GM12875 (cell line): ENCODE measurements at regions not wholly inside any gene's neighbourhood (a gene's known extent, or its start where the extent isn't known, plus 50 kb on each side); places are given as distances from the start of the nearest gene placed in this dataset.
"Not testable (repeated sequence)": the region's sequence is repeated elsewhere in the genome, so short reads cannot be mapped to it uniquely, and the experiment has no call there.

Source experiments
- H3K4me3 ChIP-seq: one replicate; pipeline ENCODE4 v1.5.1; 2011; ENCODE audit warnings: low read depth, low read length, control low read depth
- TF ChIP-seq, protein P1 (sequence below): IDR thresholded peaks from 2 replicates; pipeline ENCODE4 v1.5.1; 2011; ENCODE audit warnings: low read depth, mild to moderate bottlenecking, control low read depth, inconsistent platforms, low read length, moderate library complexity, borderline replicate concordance; ENCODE audit not compliant: insufficient read depth

DNA sequence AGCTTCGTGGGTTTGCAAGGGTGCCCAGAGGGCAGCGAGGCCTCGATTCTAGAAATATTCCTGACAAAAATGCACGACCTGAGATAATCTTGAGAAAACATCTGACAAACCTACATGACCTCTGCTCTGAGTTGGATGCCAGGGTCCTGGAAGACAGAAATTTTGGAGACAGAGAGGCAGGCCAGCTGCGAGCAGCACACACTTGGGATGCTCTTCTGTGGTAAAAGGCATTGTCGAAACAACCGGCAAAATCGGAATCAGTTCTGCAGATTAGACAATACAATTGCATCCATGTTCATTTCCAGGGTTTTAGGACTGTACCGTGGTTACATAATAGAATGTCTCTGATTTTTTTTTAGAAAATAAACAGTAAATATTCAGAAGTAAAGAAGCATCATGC lies 74.2 kb downstream of the GADD45G start:
- TF ChIP-seq, protein P1, sequence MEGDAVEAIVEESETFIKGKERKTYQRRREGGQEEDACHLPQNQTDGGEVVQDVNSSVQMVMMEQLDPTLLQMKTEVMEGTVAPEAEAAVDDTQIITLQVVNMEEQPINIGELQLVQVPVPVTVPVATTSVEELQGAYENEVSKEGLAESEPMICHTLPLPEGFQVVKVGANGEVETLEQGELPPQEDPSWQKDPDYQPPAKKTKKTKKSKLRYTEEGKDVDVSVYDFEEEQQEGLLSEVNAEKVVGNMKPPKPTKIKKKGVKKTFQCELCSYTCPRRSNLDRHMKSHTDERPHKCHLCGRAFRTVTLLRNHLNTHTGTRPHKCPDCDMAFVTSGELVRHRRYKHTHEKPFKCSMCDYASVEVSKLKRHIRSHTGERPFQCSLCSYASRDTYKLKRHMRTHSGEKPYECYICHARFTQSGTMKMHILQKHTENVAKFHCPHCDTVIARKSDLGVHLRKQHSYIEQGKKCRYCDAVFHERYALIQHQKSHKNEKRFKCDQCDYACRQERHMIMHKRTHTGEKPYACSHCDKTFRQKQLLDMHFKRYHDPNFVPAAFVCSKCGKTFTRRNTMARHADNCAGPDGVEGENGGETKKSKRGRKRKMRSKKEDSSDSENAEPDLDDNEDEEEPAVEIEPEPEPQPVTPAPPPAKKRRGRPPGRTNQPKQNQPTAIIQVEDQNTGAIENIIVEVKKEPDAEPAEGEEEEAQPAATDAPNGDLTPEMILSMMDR: no peak

DNA sequence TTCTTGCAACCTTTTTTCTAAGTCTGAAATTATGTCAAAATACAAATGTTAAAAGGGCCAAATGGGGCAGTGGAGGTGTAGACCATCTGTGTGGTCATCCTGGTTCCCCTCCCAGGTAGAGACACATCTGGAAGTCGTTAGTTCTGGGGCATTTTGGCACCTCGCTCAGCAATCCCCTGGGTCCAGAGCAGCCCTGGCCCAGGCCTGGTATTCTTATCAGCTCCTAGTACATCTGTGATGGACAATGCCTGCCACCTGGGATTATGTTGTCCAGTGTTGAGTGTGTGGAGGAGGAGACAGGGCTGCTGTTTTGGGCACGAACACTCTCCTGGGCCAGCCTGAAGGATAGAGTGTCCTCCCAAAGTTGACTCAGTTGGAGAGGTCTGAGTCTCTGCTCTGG lies 74.8 kb downstream of the GADD45G start:
- TF ChIP-seq, protein P1: no peak
- H3K4me3 ChIP-seq: no peak overlapping the region

More for the DNA sequence above, 74.2 kb downstream of the GADD45G start:
- H3K4me3 ChIP-seq: no peak overlapping the region

DNA sequence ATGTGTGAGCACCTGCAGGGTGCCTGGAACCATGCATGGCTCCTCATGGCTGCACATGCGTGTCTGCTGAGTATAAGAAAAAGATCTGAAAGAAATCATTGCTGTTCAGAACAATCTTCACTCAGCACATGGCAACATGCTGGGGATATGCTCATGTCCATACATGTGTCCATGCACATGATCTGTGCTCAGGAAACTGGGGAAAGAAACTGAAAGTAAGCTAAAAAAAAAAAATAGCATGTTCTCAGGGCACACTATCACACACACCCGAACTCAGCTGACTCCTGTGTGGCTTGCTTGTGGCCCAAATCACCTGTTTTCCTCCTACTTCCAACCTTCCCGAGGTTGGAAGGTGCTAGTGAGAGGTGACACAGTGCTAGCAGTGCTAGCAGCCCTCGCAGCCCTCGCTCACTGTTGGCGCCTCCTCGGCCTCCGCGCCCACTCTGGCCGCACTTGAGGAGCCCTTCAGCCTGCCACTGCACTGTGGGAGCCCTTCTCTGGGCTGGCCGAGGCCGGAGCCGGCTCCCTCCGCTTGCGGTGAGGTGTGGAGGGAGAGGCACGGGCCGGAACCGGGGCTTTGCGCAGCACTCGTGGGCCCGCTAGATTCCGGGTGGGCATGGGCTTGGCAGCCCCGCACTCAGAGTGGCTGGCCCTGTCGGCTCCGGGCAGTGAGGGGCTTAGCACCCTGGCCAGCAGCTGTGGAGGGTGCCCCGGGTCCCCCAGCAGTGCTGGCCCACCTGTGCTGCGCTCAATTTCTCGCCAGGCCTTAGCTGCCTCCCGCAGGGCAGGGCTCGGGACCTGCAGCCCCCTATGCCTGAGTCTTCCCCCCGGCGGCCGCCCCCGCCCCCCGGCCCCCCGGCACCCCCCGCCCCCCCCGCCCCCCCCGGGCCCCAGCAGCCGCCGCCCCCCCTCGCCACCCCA lies 76.0 kb downstream of the GADD45G start:
- H3K4me3 ChIP-seq: no peak overlapping the region
- TF ChIP-seq, protein P1: no peak

DNA sequence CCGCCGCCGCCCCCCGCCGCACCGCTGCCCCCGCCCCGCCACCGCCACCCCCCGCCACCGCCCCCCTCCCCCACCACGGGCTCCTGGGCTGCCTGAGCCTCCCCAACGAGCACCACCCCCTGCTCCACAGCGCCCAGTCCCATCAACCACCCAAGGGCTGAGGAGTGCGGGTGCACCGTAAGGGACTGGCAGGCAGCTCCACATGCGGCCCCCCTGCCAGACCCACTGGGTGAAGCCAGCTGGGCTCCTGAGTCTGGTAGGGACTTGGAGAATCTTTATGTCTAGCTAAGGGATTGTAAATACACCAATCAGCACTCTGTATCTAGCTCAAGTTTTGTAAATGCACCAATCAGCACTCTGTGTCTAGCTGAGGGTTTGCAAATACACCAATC lies 76.7 kb downstream of the GADD45G start:
- H3K4me3 ChIP-seq: not testable (repeated sequence)

DNA sequence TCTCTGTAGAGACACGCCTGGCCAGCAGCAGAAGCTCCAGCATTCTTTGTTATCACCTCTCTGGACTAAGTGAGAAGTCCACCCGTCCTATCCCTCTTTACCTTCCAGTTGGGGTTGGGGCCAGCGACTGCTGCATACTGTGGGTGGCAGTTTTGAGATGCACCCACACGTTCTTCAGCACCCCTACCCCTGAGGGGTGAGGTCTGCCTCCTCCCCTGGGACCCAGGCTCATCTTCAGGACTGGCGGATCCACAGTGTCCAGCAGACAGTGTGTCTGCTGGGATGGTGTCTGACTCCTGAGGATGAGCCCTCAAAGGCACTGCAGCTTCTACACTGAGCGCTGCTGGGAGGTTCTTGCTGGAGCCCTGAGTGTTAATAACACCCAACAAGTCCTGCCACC lies 78.8 kb downstream of the GADD45G start:
- TF ChIP-seq, protein P1: no peak
- H3K4me3 ChIP-seq: no peak overlapping the region

DNA sequence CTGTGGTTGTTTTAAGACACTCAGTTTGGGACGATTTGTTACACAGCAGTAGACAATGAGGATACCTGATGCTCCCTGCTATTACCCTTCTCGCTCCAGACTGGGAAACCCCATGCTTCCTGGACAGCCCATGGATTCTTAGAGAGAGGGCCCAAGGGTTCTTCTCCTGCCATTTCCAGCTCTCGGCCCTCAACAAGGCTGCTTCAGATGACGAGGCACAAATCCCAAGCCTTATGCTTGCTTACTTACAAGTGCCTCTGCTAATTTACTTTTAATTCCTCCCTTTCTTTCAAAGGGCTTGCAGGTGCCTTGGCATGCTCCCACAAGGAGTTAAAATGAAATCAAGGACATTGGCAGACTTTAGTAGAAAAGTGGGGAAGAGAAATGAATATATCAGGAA lies 79.4 kb downstream of the GADD45G start:
- TF ChIP-seq, protein P1: no peak
- H3K4me3 ChIP-seq: no peak overlapping the region

DNA sequence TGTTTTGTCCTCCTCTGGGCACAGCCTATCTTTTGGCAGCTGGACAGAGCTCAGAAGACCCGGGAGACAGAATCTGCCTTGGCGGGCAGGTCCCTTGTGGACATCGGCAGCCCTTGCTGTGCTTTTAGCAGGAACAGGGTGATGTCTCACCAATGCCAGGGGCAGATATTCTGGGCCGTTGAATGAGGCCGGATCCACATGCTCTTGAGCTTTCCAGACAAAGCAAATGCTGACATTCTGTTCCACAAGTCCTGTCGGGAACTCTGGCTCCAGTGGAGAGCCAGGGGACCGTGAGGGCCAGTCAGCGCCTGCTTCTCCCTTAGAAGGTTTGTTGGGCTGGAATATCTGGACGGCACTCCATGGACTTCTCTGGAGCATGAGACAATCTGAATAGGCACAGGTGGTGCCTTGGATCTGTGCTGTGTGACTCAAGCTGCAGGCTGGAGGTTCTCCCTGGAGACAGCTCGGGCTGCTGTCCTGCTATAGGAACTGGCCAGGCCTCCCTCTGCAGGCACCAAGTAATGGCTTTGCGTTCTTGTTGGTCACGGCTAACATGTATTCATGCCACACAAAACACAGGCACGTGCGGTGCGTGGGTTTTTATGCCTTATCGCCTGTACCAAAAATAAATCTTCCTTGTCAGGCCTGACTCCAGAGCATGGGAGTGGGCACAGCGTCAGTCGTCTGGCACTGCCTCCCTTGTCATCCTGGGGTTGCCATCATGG lies 80.3 kb downstream of the GADD45G start:
- TF ChIP-seq, protein P1: no peak

More for the DNA sequence above, 80.3 kb downstream of the GADD45G start:
- H3K4me3 ChIP-seq: no peak overlapping the region
